ENCODE measurements at regions not wholly inside any gene's neighbourhood (a gene's known extent, or its start where the extent isn't known, plus 50 kb on each side); places are given as distances from the start of the nearest gene placed in this dataset.
"Not testable (repeated sequence)": the region's sequence is repeated elsewhere in the genome, so short reads cannot be mapped to it uniquely, and the experiment has no call there.

- H3K36me3 Mint-ChIP-seq, CTCF ChIA-PET: not testable (repeated sequence)
- H3K9me3 Mint-ChIP-seq, result peaks cover 17% of the 10 kb centered on the region
These were observed 352.6 kb upstream of the GHITM start for GRCh38 chr10:83786701-83787100.

GRCh38 chr10:83801983-83802382 lies 337.3 kb upstream of the GHITM start:
- Mint-ChIP-seq H3K4me1 (no peaks in the 10 kb centered on the region), H3K27me3 (no peaks in the 10 kb centered on the region), H3K36me3 (no peaks in the 10 kb centered on the region), H3K4me3 (no peak overlapping the region), H3K9me3 (no peaks in the 10 kb centered on the region), H3K27ac (no peak overlapping the region)
- no peak for DNase-seq
- CTCF ChIA-PET, result interaction anchor here (0.7 kb wide), 1 partner anchor 454 kb away, joined by 3 read pairs; no protein-coding TSS in a partner anchor

More at GRCh38 chr10:83786701-83787100, 352.6 kb upstream of the GHITM start:
- not testable (repeated sequence) for H3K27me3 Mint-ChIP-seq, DNase-seq, H3K4me3 Mint-ChIP-seq, H3K27ac Mint-ChIP-seq, H3K4me1 Mint-ChIP-seq

- Mint-ChIP-seq H3K27me3 (no peaks in the 10 kb centered on the region), H3K4me3 (no peak overlapping the region), H3K27ac (no peak overlapping the region), H3K36me3 (no peaks in the 10 kb centered on the region), H3K9me3 (no peaks in the 10 kb centered on the region), H3K4me1 (no peaks in the 10 kb centered on the region)
- CTCF ChIA-PET, result no interaction called here
- DNase-seq, result no peak
These were observed 332.6 kb upstream of the GHITM start for GRCh38 chr10:83806717-83807116.

GRCh38 chr10:83809001-83809400 lies 330.3 kb upstream of the GHITM start:
- no peaks in the 10 kb centered on the region for H3K9me3 Mint-ChIP-seq
- DNase-seq, result no peak
- H3K27me3 Mint-ChIP-seq, result no peaks in the 10 kb centered on the region
- no peak overlapping the region for H3K4me3 Mint-ChIP-seq
- no peaks in the 10 kb centered on the region for H3K4me1 Mint-ChIP-seq
- CTCF ChIA-PET, result no interaction called here
- no peaks in the 10 kb centered on the region for H3K36me3 Mint-ChIP-seq
- H3K27ac Mint-ChIP-seq, result no peak overlapping the region

- Mint-ChIP-seq H3K36me3 (no peaks in the 10 kb centered on the region), H3K27me3 (no peaks in the 10 kb centered on the region), H3K4me3 (no peak overlapping the region), H3K27ac (no peak overlapping the region), H3K9me3 (peaks cover 3% of the 10 kb centered on the region), H3K4me1 (no peaks in the 10 kb centered on the region)
- no peak for DNase-seq
- CTCF ChIA-PET, result no interaction called here
These were observed 322.4 kb upstream of the GHITM start for GRCh38 chr10:83816942-83817341.

GRCh38 chr10:83817797-83818196 lies 321.5 kb upstream of the GHITM start:
- Mint-ChIP-seq H3K9me3 (peaks cover 3% of the 10 kb centered on the region), H3K27ac (no peak overlapping the region), H3K36me3 (no peaks in the 10 kb centered on the region), H3K4me3 (no peak overlapping the region), H3K27me3 (no peaks in the 10 kb centered on the region), H3K4me1 (no peaks in the 10 kb centered on the region)
- DNase-seq, result no peak
- CTCF ChIA-PET, result no interaction called here

- Mint-ChIP-seq H3K27ac (no peak overlapping the region), H3K36me3 (no peaks in the 10 kb centered on the region), H3K9me3 (peaks cover 3% of the 10 kb centered on the region), H3K4me3 (no peak overlapping the region), H3K4me1 (no peaks in the 10 kb centered on the region), H3K27me3 (no peaks in the 10 kb centered on the region)
- no peak for DNase-seq
- CTCF ChIA-PET, result no interaction called here
These were observed 319.7 kb upstream of the GHITM start for GRCh38 chr10:83819609-83820008.

GRCh38 chr10:83820033-83820432 lies 319.3 kb upstream of the GHITM start:
- Mint-ChIP-seq H3K4me1 (no peaks in the 10 kb centered on the region), H3K9me3 (peaks cover 3% of the 10 kb centered on the region), H3K36me3 (no peaks in the 10 kb centered on the region), H3K27ac (no peak overlapping the region), H3K4me3 (no peak overlapping the region), H3K27me3 (no peaks in the 10 kb centered on the region)
- CTCF ChIA-PET, result no interaction called here
- no peak for DNase-seq

- no peak for DNase-seq
These were observed 315.2 kb upstream of the GHITM start for GRCh38 chr10:83824099-83824498.

GRCh38 chr10:83834096-83834495 lies 305.2 kb upstream of the GHITM start:
- Mint-ChIP-seq H3K4me3 (no peak overlapping the region), H3K27me3 (no peaks in the 10 kb centered on the region), H3K36me3 (no peaks in the 10 kb centered on the region), H3K4me1 (no peaks in the 10 kb centered on the region), H3K9me3 (peaks cover 4% of the 10 kb centered on the region), H3K27ac (no peak overlapping the region)
- no peak for DNase-seq
- CTCF ChIA-PET, result interaction anchor here (0.8 kb wide), 1 partner anchor 38 kb away, joined by 3 read pairs; no protein-coding TSS in a partner anchor

More at GRCh38 chr10:83824099-83824498, 315.2 kb upstream of the GHITM start:
- H3K9me3 Mint-ChIP-seq, result peaks cover 3% of the 10 kb centered on the region
- no peaks in the 10 kb centered on the region for H3K4me1 Mint-ChIP-seq
- CTCF ChIA-PET, result no interaction called here
- no peak overlapping the region for H3K27ac Mint-ChIP-seq
- no peaks in the 10 kb centered on the region for H3K36me3 Mint-ChIP-seq
- no peaks in the 10 kb centered on the region for H3K27me3 Mint-ChIP-seq
- H3K4me3 Mint-ChIP-seq, result no peak overlapping the region

- no peaks in the 10 kb centered on the region for H3K36me3 Mint-ChIP-seq
- no peak overlapping the region for H3K27ac Mint-ChIP-seq
- no peaks in the 10 kb centered on the region for H3K4me1 Mint-ChIP-seq
- H3K27me3 Mint-ChIP-seq, result no peaks in the 10 kb centered on the region
- no peak for DNase-seq
- CTCF ChIA-PET, result no interaction called here
- H3K4me3 Mint-ChIP-seq, result no peak overlapping the region
- no peaks in the 10 kb centered on the region for H3K9me3 Mint-ChIP-seq
These were observed 303.2 kb upstream of the GHITM start for GRCh38 chr10:83835945-83836745.

- Mint-ChIP-seq H3K4me1 (no peaks in the 10 kb centered on the region), H3K27ac (no peak overlapping the region), H3K27me3 (no peaks in the 10 kb centered on the region), H3K9me3 (no peaks in the 10 kb centered on the region), H3K36me3 (no peaks in the 10 kb centered on the region), H3K4me3 (no peak overlapping the region)
- CTCF ChIA-PET, result no interaction called here
- DNase-seq, result no peak
These were observed 290.6 kb upstream of the GHITM start for GRCh38 chr10:83848677-83849076.

- Mint-ChIP-seq H3K4me1 (no peaks in the 10 kb centered on the region), H3K27ac (no peak overlapping the region), H3K36me3 (no peaks in the 10 kb centered on the region), H3K27me3 (no peaks in the 10 kb centered on the region), H3K9me3 (no peaks in the 10 kb centered on the region), H3K4me3 (no peak overlapping the region)
- CTCF ChIA-PET, result no interaction called here
- DNase-seq, result no peak
These were observed 290.2 kb upstream of the GHITM start for GRCh38 chr10:83849150-83849549.

GRCh38 chr10:83852146-83852545 lies 287.2 kb upstream of the GHITM start:
- no peaks in the 10 kb centered on the region for H3K9me3 Mint-ChIP-seq
- H3K4me3 Mint-ChIP-seq, result no peak overlapping the region
- no peaks in the 10 kb centered on the region for H3K27me3 Mint-ChIP-seq
- H3K4me1 Mint-ChIP-seq, result no peaks in the 10 kb centered on the region
- H3K27ac Mint-ChIP-seq, result no peak overlapping the region
- H3K36me3 Mint-ChIP-seq, result no peaks in the 10 kb centered on the region
- DNase-seq, result no peak
- CTCF ChIA-PET, result no interaction called here

- CTCF ChIA-PET, result no interaction called here
- Mint-ChIP-seq H3K9me3 (no peaks in the 10 kb centered on the region), H3K36me3 (no peaks in the 10 kb centered on the region), H3K27me3 (no peaks in the 10 kb centered on the region), H3K27ac (no peak overlapping the region), H3K4me3 (no peak overlapping the region), H3K4me1 (no peaks in the 10 kb centered on the region)
- no peak for DNase-seq
These were observed 276.6 kb upstream of the GHITM start for GRCh38 chr10:83862723-83863122.

Data from activated naive CD4-positive, alpha-beta T cell treated with anti-CD3 and anti-CD28 coated beads, Interleukin-2, amount 10 ng/mL, durations not matched to agents 7 days and 5 days (primary cell).